Uterus (tissue), 2 donors: ENCODE measurements at regions not wholly inside any gene's neighbourhood (a gene's known extent, or its start where the extent isn't known, plus 50 kb on each side); places are given as distances from the start of the nearest gene placed in this dataset.

ENCODE experiments used
- POLR2A ChIP-seq, 2 donors: fragments of 450-650 bp; IDR thresholded peaks; one replicate each; pipeline ENCODE4 v1.6.1; 2016; ENCODE audit warnings: antibody characterized with exemption in 2 of 2, mild to moderate bottlenecking in 1 of 2, moderate library complexity in 1 of 2
- TF ChIP-seq, protein P1 (sequence below), 4 experiments: fragments of 200-600 bp in 2 of 4; fragments of 450-650 bp in 2 of 4; sonication (generic) in 2 of 4; IDR thresholded peaks; one replicate each; pipeline ENCODE4 v1.5.1; 2016 to 2019; ENCODE audit warnings: antibody characterized with exemption in 4 of 4, mild to moderate bottlenecking in 2 of 4, moderate library complexity in 1 of 4

DNA sequence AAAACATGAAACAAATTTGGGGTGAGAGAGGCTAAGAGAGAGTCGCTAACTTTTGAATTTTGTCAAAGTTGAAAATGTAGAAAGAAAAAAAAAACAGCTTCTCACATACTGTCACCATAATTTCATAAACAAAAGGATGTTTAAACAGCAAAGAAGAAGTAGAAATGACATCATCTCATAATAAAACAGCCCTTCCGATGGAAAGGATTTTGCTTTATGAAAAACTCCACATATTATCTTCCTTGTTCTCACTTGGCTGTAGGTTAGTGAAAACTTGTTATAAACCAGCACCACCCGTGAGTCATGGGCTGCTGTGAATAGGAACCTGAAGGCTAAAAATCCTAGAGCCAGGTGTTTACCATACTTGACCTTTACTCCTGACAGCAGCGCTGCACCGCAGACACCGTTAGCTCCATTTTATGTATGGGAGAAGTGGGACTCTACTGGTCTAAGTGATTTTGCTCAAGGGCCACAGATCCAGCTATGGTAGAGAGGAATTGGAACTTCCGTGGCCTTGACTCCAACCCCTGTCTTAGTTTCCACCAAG is 63.0 kb upstream of the VRK1 start:
- TF ChIP-seq, protein P1, sequence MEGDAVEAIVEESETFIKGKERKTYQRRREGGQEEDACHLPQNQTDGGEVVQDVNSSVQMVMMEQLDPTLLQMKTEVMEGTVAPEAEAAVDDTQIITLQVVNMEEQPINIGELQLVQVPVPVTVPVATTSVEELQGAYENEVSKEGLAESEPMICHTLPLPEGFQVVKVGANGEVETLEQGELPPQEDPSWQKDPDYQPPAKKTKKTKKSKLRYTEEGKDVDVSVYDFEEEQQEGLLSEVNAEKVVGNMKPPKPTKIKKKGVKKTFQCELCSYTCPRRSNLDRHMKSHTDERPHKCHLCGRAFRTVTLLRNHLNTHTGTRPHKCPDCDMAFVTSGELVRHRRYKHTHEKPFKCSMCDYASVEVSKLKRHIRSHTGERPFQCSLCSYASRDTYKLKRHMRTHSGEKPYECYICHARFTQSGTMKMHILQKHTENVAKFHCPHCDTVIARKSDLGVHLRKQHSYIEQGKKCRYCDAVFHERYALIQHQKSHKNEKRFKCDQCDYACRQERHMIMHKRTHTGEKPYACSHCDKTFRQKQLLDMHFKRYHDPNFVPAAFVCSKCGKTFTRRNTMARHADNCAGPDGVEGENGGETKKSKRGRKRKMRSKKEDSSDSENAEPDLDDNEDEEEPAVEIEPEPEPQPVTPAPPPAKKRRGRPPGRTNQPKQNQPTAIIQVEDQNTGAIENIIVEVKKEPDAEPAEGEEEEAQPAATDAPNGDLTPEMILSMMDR (IDR thresholded peaks at IDR 0.05), result no peak
- no peak for TF ChIP-seq POLR2A (IDR thresholded peaks at IDR 0.05)
